ENCODE measurements at regions not wholly inside any gene's neighbourhood (a gene's known extent, or its start where the extent isn't known, plus 50 kb on each side); places are given as distances from the start of the nearest gene placed in this dataset.

GRCh38 chr13:86462011-86462410 is 662.8 kb upstream of the SLITRK6 start:
- no peaks in the 10 kb centered on the region for H3K9me3 ChIP-seq

GRCh38 chr13:86464193-86464592 is 665.0 kb upstream of the SLITRK6 start:
- H3K36me3 ChIP-seq, result no peaks in the 10 kb centered on the region
- H3K9me3 ChIP-seq, result no peaks in the 10 kb centered on the region
- TF ChIP-seq EP300 (IDR thresholded peaks at IDR 0.05) (no peak), POLR2A (IDR thresholded peaks at IDR 0.05) (no peak), CTCF (IDR thresholded peaks at IDR 0.05) (no peak)
- WGBS, 2 donors, result 56 to 59% methylated on average over 3 of the region's 3 CpGs
- no peak overlapping the region for H3K27ac ChIP-seq
- no peaks in the 10 kb centered on the region for H3K4me1 ChIP-seq
- DNase-seq (ENCODE audit: low spot score in 2 of 2), result no peak
- no peaks in the 10 kb centered on the region for H3K27me3 ChIP-seq
- no peak overlapping the region for H3K4me3 ChIP-seq

More at GRCh38 chr13:86462011-86462410, 662.8 kb upstream of the SLITRK6 start:
- TF ChIP-seq POLR2A (IDR thresholded peaks at IDR 0.05) (no peak), EP300 (IDR thresholded peaks at IDR 0.05) (no peak), CTCF (IDR thresholded peaks at IDR 0.05) (no peak)
- Histone ChIP-seq H3K27ac (no peak overlapping the region), H3K4me3 (no peak overlapping the region), H3K36me3 (no peaks in the 10 kb centered on the region), H3K27me3 (no peaks in the 10 kb centered on the region), H3K4me1 (no peaks in the 10 kb centered on the region)
- no peak for DNase-seq (ENCODE audit: low spot score in 2 of 2)

GRCh38 chr13:86474971-86475370 is 675.8 kb upstream of the SLITRK6 start:
- no peaks in the 10 kb centered on the region for H3K4me1 ChIP-seq
- no peaks in the 10 kb centered on the region for H3K36me3 ChIP-seq
- H3K9me3 ChIP-seq, result no peaks in the 10 kb centered on the region
- H3K27me3 ChIP-seq, result no peaks in the 10 kb centered on the region
- WGBS, 2 donors, result 97 to 100% methylated on average over 1 of the region's 1 CpG
- H3K4me3 ChIP-seq, result no peak overlapping the region
- H3K27ac ChIP-seq, result no peak overlapping the region
- DNase-seq (ENCODE audit: low spot score in 2 of 2), result no peak
- TF ChIP-seq CTCF (IDR thresholded peaks at IDR 0.05) (no peak), EP300 (IDR thresholded peaks at IDR 0.05) (no peak), POLR2A (IDR thresholded peaks at IDR 0.05) (no peak)

GRCh38 chr13:86476656-86477055 is 677.4 kb upstream of the SLITRK6 start:
- no peak overlapping the region for H3K27ac ChIP-seq
- no peaks in the 10 kb centered on the region for H3K27me3 ChIP-seq
- no peaks in the 10 kb centered on the region for H3K4me1 ChIP-seq
- TF ChIP-seq POLR2A (IDR thresholded peaks at IDR 0.05) (no peak), CTCF (IDR thresholded peaks at IDR 0.05) (no peak), EP300 (IDR thresholded peaks at IDR 0.05) (no peak)
- DNase-seq (ENCODE audit: low spot score in 2 of 2), result no peak
- 68 to 80% methylated on average over 5 of the region's 5 CpGs for WGBS, 2 donors
- H3K4me3 ChIP-seq, result no peak overlapping the region
- H3K36me3 ChIP-seq, result no peaks in the 10 kb centered on the region
- H3K9me3 ChIP-seq, result no peaks in the 10 kb centered on the region

- 71 to 75% methylated on average over 3 of the region's 3 CpGs for WGBS, 2 donors
- Histone ChIP-seq H3K4me3 (no peak overlapping the region), H3K27me3 (no peaks in the 10 kb centered on the region), H3K36me3 (no peaks in the 10 kb centered on the region), H3K9me3 (no peaks in the 10 kb centered on the region), H3K4me1 (no peaks in the 10 kb centered on the region), H3K27ac (no peak overlapping the region)
- TF ChIP-seq POLR2A (IDR thresholded peaks at IDR 0.05), result no peak
- TF ChIP-seq CTCF (IDR thresholded peaks at IDR 0.05), result no peak
- TF ChIP-seq EP300 (IDR thresholded peaks at IDR 0.05), result no peak
- DNase-seq (ENCODE audit: low spot score in 2 of 2), result no peak
Observed at GRCh38 chr13:86486582-86486981, 687.4 kb upstream of the SLITRK6 start.
